ENCODE measurements at regions not wholly inside any gene's neighbourhood (a gene's known extent, or its start where the extent isn't known, plus 50 kb on each side); places are given as distances from the start of the nearest gene placed in this dataset.

DNA sequence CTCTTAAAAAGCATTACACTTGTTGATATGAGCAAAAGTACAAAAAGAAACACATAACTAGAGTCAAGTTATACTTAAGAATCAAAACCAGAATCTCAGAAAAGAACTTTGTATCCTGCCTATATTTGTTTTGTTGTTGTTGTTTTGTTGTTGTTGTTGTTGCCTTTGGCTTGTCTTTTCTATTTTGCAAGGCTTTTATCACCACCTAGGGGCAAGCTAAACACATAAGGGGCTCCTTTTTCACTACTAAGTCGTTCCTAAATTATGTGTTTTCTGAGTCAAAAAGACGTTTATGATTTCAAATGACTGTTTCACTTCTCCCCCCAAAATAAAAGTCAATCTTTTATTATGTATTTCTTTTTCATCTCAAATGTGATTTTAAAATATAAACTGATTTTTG, 250.2 kb downstream of the RBM26 start (continued):
- TF ChIP-seq, protein P1, sequence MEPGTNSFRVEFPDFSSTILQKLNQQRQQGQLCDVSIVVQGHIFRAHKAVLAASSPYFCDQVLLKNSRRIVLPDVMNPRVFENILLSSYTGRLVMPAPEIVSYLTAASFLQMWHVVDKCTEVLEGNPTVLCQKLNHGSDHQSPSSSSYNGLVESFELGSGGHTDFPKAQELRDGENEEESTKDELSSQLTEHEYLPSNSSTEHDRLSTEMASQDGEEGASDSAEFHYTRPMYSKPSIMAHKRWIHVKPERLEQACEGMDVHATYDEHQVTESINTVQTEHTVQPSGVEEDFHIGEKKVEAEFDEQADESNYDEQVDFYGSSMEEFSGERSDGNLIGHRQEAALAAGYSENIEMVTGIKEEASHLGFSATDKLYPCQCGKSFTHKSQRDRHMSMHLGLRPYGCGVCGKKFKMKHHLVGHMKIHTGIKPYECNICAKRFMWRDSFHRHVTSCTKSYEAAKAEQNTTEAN (CRISPR knock-in tag; IDR thresholded peaks at IDR 0.05) = no peak
- no peak for TF ChIP-seq ATF1 (CRISPR knock-in tag; IDR thresholded peaks at IDR 0.05)
- no peak for TF ChIP-seq FOXP1 (CRISPR knock-in tag; IDR thresholded peaks at IDR 0.05; ENCODE audit: borderline replicate concordance)
- no peak for TF ChIP-seq TEAD4 (CRISPR knock-in tag; IDR thresholded peaks at IDR 0.05)
- TF ChIP-seq TCF7 (CRISPR knock-in tag; IDR thresholded peaks at IDR 0.05; ENCODE audit: low read depth) = no peak
- TF ChIP-seq ZNF219 (CRISPR knock-in tag; IDR thresholded peaks at IDR 0.05; ENCODE audit: borderline replicate concordance) = no peak
- no peak for TF ChIP-seq ESRRA (CRISPR knock-in tag; IDR thresholded peaks at IDR 0.05; ENCODE audit: borderline replicate concordance)
- TF ChIP-seq NR1H2 (CRISPR knock-in tag; IDR thresholded peaks at IDR 0.05) = no peak
- TF ChIP-seq, protein P2, sequence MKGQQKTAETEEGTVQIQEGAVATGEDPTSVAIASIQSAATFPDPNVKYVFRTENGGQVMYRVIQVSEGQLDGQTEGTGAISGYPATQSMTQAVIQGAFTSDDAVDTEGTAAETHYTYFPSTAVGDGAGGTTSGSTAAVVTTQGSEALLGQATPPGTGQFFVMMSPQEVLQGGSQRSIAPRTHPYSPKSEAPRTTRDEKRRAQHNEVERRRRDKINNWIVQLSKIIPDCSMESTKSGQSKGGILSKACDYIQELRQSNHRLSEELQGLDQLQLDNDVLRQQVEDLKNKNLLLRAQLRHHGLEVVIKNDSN (CRISPR knock-in tag; IDR thresholded peaks at IDR 0.05) = no peak
- TF ChIP-seq CBFB (CRISPR knock-in tag; IDR thresholded peaks at IDR 0.05; ENCODE audit: low read depth) = no peak

GRCh38 chr13:79149210-79149609, 256.8 kb downstream of the RBM26 start:
- CTCF ChIA-PET = no interaction called here
- no peaks in the 10 kb centered on the region for H3K36me3 Mint-ChIP-seq
- no peaks in the 10 kb centered on the region for H3K4me1 Mint-ChIP-seq
- POLR2A ChIA-PET = no interaction called here
- no peaks in the 10 kb centered on the region for H3K27me3 Mint-ChIP-seq (ENCODE audit: low read depth)
- H3K27ac Mint-ChIP-seq = no peak overlapping the region
- H3K9me3 Mint-ChIP-seq = peaks cover 9% of the 10 kb centered on the region
- no peak for ATAC-seq
- peak; percentile 86 for TF ChIP-seq ZNF317 (CRISPR knock-in tag; IDR thresholded peaks at IDR 0.05; ENCODE audit: borderline replicate concordance, low read depth)
- TF ChIP-seq, protein P3, sequence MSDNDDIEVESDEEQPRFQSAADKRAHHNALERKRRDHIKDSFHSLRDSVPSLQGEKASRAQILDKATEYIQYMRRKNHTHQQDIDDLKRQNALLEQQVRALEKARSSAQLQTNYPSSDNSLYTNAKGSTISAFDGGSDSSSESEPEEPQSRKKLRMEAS (CRISPR knock-in tag; IDR thresholded peaks at IDR 0.05) = no peak
- TF ChIP-seq JAZF1 (CRISPR knock-in tag; IDR thresholded peaks at IDR 0.05) = no peak
- no peak for TF ChIP-seq NFYB (CRISPR knock-in tag; conservative IDR thresholded peaks at IDR 0.05; ENCODE audit: low read depth)
- no peak overlapping the region for H3K4me3 Mint-ChIP-seq
- DNase-seq (ENCODE audit: low spot score) = no peak

- POLR2A ChIA-PET = no interaction called here
- H3K36me3 Mint-ChIP-seq = no peaks in the 10 kb centered on the region
- no peak overlapping the region for H3K27ac Mint-ChIP-seq
- CTCF ChIA-PET = no interaction called here
- H3K4me3 Mint-ChIP-seq = no peak overlapping the region
- no peaks in the 10 kb centered on the region for H3K27me3 Mint-ChIP-seq (ENCODE audit: low read depth)
- DNase-seq (ENCODE audit: low spot score) = no peak
- 0 out of 2 replicates have a peak, but pooled peaks cover 8% of the 10 kb centered on the region for H3K9me3 Mint-ChIP-seq
- ATAC-seq = no peak
- no peaks in the 10 kb centered on the region for H3K4me1 Mint-ChIP-seq
- no peak for TF ChIP-seq FOXP1 (CRISPR knock-in tag; IDR thresholded peaks at IDR 0.05; ENCODE audit: borderline replicate concordance)
- TF ChIP-seq STAT6 (CRISPR knock-in tag; conservative IDR thresholded peaks at IDR 0.05; ENCODE audit: low read depth) = no peak
- TF ChIP-seq, protein P4, sequence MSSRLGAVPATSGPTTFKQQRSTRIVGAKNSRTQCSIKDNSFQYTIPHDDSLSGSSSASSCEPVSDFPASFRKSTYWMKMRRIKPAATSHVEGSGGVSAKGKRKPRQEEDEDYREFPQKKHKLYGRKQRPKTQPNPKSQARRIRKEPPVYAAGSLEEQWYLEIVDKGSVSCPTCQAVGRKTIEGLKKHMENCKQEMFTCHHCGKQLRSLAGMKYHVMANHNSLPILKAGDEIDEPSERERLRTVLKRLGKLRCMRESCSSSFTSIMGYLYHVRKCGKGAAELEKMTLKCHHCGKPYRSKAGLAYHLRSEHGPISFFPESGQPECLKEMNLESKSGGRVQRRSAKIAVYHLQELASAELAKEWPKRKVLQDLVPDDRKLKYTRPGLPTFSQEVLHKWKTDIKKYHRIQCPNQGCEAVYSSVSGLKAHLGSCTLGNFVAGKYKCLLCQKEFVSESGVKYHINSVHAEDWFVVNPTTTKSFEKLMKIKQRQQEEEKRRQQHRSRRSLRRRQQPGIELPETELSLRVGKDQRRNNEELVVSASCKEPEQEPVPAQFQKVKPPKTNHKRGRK (CRISPR knock-in tag; IDR thresholded peaks at IDR 0.05; ENCODE audit: borderline replicate concordance) = no peak
- TF ChIP-seq, protein P5, sequence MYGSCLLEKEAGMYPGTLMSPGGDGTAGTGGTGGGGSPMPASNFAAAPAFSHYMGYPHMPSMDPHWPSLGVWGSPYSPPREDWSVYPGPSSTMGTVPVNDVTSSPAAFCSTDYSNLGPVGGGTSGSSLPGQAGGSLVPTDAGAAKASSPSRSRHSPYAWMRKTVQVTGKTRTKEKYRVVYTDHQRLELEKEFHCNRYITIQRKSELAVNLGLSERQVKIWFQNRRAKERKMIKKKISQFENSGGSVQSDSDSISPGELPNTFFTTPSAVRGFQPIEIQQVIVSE (CRISPR knock-in tag; IDR thresholded peaks at IDR 0.05; ENCODE audit: borderline replicate concordance) = no peak
- TF ChIP-seq RELA (CRISPR knock-in tag; IDR thresholded peaks at IDR 0.05; ENCODE audit: borderline replicate concordance) = no peak
- no peak for TF ChIP-seq E2F1 (CRISPR knock-in tag; IDR thresholded peaks at IDR 0.05)
- no peak for TF ChIP-seq ATF6 (CRISPR knock-in tag; IDR thresholded peaks at IDR 0.05)
- no peak for TF ChIP-seq TCF7 (CRISPR knock-in tag; IDR thresholded peaks at IDR 0.05; ENCODE audit: low read depth)
- TF ChIP-seq ETV6 (CRISPR knock-in tag; IDR thresholded peaks at IDR 0.05) = no peak
- no peak for TF ChIP-seq GTF2I (CRISPR knock-in tag; conservative IDR thresholded peaks at IDR 0.05)
- no peak for TF ChIP-seq CBFB (CRISPR knock-in tag; IDR thresholded peaks at IDR 0.05; ENCODE audit: low read depth)
- TF ChIP-seq, protein P2 (CRISPR knock-in tag; IDR thresholded peaks at IDR 0.05) = no peak
Measured at GRCh38 chr13:79141082-79141481, 265.0 kb downstream of the RBM26 start.
